GM19324 (cell line): ENCODE measurements at regions not wholly inside any gene's neighbourhood (a gene's known extent, or its start where the extent isn't known, plus 50 kb on each side); places are given as distances from the start of the nearest gene placed in this dataset.

Source experiments
- ATAC-seq: cut with Tn5 transposase; IDR thresholded peaks from one replicate; pipeline ENCODE4 v1.9.1; 2021; ENCODE audit warnings: mild to moderate bottlenecking, moderate library complexity; ENCODE audit not compliant: unreplicated experiment, low FRiP score

DNA sequence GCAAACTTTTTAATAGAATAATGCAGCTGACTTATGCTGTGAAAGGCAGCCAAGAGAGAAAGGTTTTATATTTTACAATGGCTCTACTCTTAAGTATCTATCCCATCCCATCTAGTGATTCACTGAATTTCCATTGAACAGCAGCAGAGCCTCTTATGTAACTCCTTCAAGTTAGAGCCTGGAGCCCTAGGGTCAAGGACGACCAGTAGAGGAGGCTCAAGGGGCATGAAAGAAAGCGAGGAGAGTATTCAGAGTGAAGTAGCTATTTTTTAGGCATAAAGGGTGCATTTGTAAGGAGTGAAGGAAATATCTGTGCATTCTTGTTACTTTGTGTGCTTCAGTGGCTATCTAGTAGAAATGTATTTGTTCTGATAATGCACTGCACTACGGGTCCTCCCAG, 180.2 kb upstream of the TPK1 start:
- no peak for ATAC-seq

DNA sequence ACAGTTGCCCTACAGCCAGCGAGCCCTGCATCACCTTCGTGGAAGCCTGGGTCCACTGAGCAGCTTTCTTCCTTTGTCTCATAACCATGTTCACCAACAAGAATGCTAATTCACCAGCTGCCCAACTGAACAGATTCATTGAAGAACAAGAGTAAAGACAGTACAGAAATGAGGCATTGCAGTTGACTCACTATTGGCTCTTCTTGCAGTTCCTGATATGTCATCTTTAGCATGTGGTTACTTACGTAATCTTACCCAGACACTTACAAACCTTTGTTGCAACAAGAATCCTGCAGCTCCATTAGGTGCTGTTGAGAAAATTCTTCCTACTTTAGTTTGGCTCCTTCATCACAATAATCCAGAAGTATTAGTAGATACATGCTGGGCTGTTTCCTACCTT, 174.0 kb upstream of the TPK1 start:
- ATAC-seq = no peak

DNA sequence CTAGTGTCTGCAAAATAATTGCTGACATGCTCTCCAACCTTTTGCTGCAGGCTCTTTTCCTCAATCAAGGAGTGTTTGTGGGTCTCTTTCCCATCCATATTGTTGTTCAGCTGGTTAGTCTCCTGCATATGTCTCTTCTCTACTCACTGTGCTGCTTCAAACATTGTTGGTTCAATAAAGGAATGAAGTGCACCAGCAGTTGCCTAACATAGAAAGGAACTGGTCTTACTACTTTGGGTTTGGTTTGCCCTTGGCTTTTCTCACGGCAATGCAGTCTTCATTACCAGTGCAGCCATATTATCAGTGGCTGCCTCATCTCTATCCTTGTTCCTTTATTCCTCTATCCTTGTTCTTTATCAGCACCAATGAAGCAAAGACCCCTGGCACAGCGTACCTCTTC, 169.7 kb upstream of the TPK1 start:
- ATAC-seq = no peak

DNA sequence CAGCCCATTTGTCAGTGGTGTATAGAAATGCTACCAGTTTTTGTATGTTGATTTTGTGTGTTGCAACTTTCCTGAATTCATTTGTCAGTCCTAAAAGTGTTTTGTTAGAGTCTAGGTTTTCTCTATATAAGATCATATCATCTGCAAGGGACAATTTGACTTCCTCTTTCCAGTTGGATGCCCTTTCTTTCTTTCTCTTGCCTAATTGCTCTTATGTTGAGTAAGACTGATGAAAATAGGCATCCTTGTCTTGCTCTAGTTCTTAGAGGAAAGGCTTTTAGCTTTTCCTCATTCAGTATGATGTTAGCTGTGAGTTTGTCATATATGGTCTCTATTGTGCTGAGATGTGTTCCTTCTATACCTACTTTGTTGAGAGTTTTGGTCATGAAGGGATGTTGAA, 161.7 kb upstream of the TPK1 start:
- no peak for ATAC-seq

DNA sequence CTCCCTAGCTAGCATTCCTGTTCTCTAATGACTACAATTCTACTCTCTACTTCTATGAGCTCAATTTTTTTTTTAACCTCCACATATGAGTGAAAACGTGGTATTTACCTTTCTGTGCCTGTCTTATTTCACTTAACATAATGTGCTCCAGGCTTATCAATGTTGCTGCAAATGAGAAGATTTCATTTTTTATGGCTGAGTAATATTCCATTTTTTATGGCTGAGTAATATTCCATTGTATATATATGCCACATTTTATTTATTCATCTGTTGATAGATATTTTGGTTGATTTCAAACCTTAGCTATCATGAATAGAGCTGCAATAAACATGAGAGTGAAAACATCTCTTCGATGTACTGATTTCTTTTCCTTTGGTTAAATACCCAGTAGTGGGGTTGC, 159.6 kb upstream of the TPK1 start:
- no peak for ATAC-seq

DNA sequence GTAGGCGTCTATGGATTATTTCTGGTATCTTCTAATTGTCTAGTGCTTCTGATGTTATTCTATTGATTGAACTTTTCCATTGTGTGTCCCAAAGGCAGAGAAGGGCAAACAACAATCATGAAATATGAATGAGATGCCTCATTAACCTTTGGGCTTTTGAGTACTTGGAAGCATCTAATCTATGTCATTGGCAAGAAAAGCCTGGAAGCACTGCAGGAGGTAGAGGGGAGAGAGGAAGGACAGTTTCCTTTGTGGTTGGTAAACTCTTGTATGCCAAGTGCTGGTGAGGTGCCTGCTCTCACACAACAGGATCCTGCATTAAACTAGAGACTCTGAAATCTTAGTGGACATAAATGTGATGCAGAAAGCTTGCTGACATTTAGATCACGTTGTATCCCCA, 155.2 kb upstream of the TPK1 start:
- ATAC-seq = no peak

DNA sequence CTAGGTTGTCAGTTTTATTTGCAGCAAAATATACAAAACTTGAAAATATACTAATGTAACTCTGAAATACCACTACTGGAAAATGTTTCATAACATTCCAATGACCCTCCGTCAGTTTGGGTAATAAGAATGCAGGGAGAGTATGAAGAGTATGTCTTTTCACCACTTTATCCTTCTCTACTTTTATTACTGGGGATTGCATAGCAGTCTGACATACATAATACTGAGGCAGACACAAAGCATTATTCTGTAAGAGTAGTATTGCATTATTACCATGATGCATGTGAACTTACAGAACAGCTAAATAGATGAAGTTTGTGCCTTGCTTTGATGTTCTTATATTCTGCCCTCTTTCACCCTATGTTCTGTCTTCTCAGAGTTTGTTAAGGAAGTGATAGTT, 151.8 kb upstream of the TPK1 start:
- ATAC-seq = no peak

DNA sequence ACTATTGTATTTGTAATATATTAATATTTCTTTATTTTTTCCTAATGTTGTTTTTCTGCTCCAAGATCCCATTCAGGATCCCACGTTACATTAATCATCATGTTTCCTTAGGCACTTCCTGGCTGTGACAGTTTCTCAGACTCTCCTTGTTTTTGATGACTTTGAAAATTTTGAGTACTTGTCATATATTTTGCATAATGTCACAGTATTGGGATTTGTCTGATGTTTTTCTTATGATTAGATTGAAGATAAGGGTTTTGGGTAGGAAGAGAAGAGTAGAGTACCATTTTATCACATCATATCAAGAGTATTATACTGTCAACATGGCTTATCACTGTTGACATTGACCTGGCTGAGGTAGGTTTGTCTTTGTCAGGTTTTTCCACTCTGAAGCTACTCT, 146.3 kb upstream of the TPK1 start:
- ATAC-seq = no peak

DNA sequence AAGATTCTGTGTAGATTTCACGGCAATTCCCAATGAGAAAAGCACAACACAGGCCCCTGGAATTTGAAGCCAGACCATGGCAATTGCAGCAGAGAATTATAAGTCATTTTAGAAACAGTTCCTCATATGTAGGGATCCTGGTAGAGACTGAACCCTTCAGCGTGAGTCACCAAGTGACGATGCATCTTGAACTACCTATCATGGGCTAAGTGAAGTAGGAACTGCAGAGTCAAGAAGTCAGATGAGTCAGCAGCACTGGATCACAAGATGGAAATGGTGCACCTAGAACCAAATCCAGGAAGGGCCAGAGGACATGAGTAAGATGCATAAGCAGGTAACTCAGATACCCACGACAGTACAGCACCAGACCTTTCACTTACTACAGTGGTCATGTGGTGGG, 140.0 kb upstream of the TPK1 start:
- no peak for ATAC-seq

DNA sequence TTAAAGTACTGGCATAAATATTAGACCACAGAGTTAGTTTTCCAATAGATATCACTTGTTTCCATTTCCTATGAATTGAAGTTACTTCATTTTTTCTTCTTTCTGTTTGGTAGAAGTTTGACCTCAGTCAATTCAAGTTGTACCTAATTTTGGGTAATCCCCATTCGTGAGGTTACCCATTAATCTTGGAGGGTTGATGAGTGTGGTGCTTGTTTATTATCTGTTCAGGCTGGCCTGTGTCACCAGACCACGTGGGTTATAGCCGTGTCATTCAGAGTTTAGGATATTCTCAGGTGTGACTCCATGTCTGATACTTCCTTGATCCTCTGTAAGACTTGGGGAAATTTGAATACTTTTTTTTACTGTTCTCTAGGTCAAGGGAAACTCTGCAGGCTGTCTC, 133.9 kb upstream of the TPK1 start:
- ATAC-seq = no peak

DNA sequence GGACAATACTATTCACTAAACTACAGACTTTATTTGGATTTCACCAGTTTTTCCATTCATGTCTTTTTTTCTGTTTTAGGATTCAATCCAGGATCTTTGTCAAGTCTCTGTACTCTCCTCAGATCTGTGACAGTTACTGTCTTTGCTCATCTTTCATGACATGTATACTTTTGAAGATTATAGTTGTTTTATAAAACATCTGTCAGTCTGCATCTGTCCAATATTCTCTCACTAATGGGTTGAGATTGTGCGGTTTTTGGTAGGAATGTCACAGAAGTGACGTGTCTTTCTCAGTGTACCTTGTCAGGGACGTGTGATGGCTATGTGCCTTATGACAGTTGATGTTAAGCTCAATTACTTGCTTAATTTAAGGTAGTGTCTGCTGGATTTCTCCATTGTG, 124.9 kb upstream of the TPK1 start:
- ATAC-seq = no peak

DNA sequence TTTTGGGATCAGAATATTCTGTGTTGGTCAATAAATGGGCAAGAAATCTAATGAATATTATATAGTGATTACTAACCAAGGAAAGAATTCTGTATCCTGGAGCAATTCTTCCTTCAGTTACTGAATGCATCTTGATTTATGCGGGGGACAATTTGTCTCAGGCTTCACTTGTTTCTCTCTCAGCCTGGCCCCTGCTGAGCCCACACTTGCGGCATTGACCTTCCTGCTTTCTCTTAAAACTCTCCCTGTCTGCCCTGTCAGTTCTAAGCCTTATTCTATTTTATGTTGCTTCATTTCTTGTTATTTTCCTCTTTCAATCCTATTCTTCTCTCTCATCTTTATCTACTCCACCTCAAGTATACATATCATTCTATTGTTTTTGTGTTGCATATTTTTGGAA, 122.1 kb upstream of the TPK1 start:
- ATAC-seq = no peak

DNA sequence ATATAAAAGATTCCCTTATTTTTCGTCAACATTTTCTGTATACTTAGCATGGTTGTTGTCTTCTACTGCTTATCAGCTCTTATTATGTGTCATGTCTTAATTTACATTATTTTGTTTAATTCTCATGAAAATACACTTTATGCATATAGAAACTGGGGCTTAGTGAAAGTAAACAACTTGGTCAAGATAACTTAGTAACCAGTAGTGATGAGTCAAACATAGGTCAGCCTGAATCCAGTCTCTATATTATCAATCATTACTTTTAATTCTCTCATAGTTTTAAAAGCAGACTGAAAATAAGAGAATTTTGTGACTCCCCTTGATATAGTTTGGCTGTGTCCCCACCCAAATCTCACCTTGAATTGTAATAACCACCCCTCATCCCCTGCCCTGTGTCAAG, 119.6 kb upstream of the TPK1 start:
- no peak for ATAC-seq

DNA sequence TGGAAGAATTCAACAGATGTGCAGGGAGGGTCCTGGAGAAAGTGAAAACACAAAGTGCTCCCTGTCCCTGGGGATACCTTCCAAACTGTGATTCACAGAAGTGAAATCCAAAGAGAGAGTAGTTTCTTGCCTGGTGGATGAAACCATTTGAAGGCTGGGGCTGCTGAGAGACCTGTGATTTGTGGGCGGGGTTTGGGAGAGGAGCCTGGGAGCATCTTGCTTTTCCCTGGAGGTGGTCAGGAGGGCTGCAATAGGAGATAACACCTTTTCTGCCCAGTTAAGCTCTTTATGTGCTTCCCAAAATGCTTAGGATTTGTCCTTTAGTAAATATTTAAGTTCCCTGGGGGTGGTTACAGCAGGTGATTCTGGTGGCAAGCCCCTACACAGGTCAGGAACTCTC, 105.3 kb upstream of the TPK1 start:
- ATAC-seq = no peak

DNA sequence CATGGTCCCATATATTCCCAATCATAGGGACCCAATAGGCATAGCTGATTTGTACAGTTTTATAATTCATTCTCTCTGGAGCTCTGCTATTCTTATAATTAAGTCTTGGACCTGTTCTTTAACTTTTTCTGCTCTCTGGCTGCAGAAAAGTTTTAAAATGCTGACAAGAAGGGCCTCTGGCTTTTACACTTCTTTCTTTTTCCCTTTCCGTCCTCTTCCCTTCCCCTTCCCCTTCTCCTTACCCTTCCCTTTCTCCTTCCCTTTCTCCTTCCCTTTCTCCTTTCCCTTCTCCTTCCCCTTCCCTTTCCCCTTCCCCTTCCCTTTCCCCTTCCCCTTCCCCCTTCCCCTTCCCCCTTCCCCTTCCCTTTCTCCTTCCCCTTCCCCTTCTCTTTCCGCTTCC, 101.3 kb upstream of the TPK1 start:
- ATAC-seq = no peak

DNA sequence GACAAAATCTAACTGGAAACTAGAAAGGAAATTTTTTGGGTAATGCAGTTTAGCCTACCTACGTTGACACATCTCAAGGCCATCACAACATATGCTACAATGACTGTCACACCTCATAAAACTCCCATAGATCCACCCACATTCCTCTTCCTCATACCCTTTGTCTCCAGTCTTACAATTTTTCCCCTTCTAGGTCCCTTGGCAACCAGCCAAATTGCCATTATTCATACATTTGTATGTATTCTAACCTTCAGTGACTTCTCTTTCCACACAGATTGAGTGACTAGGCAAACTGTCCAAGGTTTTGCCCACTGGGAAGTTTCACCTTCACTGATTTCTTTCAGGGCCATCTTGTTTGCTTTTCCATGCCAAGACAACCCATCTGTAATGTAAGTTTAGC, 100.5 kb upstream of the TPK1 start:
- ATAC-seq = no peak

DNA sequence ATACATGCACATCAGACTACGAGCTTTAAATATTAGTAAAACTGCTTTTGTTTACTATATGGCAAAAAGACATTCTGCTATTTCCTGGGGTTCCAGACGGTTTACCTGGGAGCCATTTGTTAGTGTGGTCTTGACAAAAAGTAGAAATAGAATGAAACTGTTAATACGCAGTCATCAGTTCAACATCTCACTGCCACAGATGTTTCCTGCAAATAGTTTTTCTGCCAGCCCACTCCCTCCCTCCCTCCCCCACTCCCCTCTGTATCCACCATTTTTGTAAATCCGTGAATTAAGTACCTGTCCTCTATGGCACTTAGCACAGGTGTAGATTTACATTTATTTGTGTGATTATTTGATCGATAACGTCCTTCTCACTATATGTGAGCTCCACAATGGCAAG, 74.6 kb upstream of the TPK1 start:
- no peak for ATAC-seq

DNA sequence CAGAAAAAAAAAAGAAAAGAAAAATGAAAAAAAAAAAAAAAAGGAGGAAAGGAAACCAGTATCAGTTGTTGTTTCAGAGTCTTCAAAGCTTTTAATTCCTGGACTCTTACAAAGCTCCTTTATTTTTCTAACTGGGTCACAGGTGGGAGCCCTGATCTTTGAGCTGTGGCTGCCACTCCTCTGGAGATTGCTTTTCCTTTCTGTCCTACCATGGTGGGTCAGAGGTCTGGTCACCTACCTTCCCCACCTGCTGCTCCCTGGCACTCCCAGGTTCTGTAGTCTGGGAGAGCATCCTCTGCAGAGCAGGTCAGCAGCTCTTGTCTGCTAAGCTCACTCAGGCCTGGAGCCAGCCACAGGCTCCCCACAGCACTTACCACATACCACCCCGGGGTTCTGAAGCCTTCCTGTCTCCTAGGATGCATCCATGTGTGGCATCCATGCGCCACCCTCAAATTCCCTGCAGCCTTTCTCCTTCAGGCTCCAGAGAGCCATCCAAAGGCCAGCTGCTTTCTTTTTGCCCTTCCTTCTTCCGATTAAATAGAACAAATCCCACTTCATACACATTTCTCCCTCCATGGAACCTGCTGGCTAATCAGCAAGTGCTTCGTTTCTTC, 73.2 kb upstream of the TPK1 start:
- no peak for ATAC-seq

DNA sequence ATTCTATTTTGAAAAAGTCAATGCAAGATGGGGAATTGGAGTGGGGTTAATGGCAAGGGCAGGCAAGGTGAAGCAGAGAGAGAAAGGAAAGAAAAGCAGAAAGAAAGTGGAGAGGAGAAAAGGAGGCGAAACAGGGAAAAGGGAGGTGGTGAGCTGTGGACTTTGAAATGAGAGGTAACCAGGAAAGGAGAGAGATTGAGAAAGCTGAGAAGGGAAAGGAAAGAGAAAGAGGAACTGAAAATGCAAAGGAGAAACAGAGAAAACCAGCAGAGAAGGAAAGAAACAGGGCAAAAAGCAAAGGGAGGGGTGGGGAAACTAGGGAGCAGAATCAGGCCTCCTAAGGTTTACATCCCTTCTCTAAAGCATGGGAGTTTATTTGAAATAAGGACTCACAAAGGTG, 72.5 kb upstream of the TPK1 start:
- ATAC-seq = no peak

DNA sequence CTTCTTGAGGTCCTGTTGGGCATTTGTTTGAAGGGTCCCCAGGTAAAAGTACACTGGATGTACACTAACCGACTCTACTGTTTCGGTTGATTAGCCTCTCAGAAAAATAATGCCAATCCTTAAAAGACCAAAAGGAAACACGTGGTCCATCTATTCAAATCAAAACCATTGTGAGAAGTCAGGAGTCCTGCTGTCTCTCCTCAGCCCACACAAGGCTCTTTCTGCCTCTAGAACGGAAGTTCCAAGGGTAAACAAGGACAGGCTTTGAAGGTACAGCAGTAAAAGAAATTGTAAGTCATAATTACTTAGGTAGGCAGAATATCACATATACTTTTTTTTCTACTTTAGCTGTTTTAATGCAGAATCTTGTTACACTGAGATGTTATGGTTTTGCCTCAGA, 71.7 kb upstream of the TPK1 start:
- peak; percentile 55 for ATAC-seq

DNA sequence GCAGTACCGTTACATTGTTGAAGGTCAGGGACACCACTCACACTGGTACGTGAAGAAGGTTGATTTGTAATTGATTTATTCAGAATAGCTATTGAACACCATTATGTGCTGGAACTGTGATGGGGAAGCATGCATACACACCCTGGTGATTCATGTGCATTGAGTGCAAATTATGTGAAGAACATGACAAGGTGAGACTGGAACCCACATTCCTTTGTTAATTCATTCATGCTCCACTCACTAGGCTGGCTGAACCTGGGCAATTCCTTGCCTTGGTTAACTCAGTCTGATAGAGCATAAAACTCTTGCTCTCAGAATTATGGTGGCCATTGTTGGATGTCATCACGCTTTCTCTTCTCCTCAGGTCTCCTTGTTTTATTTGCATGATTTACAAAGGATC, 67.3 kb upstream of the TPK1 start:
- no peak for ATAC-seq

DNA sequence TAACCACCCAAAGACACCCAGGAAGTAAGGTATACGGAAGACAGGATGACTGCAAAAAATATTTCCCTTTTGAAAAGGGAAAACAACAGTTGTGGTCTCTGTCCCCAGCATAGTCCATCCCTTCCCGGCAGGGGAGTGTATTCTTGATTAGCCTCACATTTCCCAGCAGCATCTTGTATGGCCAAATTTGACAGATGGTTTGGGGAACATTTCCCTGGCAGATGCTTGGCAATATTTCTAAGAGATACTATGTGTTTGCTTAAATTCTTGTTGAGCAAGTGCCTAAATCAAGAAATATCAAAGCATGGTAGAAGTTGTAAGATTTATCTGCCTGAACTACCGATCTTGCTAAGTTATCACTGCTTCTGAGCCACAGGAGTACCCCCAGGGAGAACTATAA, 56.9 kb upstream of the TPK1 start:
- ATAC-seq = no peak
